IPS-NIHi11 (cell line): ENCODE measurements at regions not wholly inside any gene's neighbourhood (a gene's known extent, or its start where the extent isn't known, plus 50 kb on each side); places are given as distances from the start of the nearest gene placed in this dataset.
"Not testable (repeated sequence)": the region's sequence is repeated elsewhere in the genome, so short reads cannot be mapped to it uniquely, and the experiment has no call there.

Source experiments
- DNase-seq: peaks from one replicate; pipeline ENCODE4 v3.0.0; 2012; ENCODE audit warnings: mixed read lengths, low spot score

DNA sequence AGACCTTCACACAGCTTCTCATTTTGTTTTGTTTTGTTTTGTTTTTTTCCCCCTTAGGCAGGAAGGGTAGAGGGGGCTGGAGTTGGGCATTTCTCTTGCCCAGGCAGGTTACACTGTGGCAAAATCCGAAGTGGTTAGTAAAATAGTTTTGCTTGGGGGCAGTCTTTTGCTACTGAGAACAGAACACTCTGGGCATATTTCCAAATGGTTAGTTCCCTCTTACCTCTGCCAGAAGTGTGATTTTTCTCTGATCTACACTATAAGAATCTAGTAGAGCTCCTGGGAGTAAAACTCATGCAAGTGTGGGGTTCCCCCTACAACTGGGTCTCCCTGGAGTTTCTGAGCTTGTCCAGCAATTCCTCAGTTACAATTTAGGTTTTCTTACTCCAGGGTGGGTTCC, 61.7 kb downstream of the NPS start:
- no peak for DNase-seq

DNA sequence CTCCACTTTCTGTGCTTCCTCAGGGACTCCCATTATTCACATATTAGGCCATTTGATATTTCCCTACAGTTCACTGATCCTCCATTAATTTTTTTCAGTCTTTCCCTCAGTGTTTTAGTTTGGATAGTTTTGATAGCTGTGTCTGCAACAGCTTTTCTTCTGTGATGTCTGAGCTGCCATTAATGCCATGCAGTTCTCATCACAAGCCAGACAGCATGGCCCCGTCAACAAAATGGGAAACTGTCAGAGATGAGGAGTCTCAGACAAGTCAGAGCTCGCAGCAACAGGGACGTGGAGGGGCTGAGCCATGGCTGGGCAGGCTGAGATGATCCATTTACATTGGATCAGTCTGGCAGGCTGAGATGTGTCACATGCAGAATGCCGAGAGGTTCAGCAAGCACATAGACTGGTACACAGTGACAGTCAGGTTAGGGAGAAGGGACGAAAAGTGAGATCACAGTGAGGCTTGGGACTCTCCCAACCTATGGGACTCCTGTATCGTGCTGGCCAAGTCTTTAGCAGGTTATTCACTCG, 65.4 kb downstream of the NPS start:
- no peak for DNase-seq

DNA sequence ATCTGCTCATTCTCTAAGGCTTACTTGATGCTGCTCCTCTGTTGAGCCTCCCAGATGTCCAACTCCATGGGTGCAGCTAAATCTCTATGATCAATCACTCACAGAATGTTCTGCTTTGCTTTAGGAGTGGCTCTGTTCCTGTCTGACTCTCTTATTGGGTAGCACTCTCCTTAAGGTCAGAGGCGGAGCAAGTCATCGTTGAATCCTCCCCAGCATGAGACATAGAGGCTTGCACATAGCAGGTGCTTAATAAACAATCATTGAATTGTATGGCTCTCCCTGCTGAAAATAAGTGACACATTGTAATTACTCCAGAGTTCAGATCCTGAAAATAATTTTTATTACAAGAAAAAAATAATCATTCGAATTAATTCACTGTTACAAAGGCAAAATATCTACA, 69.7 kb downstream of the NPS start:
- DNase-seq: no peak

DNA sequence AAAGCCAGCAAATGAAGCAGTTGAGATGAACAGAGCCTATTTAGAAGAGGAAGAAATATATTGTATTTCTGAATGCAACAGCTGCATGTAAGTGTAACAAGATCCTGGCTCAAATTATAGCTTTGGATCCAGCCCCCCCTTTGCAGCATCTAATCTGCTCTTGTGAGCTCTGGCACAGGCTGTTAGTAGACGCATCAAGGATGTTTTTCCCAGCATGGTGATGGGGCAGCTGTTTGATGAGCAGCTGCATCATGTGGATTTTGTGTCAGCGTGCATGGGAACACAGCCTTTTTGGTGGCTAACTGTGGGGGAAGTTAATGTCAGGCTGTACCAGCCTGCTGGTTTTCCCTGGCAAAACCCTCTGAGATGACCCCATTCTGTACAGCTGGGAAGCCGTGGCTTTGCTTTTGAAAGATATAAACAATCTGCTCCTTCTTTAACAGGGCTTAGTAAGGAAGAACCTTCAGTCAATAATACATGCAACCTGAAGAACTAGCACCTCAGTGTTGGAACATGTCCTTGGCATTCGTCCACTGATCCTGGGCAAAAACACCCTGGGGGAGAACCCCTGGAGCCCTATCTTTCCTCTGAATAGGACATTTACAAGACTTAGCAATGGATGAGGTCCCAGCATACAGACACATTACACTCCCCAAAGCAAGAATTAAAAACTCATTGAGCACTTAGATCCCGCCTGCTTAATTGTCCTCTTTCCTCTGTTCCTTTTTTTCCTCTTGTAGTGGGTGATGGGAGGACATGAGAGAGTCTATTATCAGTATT, 70.6 kb downstream of the NPS start:
- DNase-seq: no peak

DNA sequence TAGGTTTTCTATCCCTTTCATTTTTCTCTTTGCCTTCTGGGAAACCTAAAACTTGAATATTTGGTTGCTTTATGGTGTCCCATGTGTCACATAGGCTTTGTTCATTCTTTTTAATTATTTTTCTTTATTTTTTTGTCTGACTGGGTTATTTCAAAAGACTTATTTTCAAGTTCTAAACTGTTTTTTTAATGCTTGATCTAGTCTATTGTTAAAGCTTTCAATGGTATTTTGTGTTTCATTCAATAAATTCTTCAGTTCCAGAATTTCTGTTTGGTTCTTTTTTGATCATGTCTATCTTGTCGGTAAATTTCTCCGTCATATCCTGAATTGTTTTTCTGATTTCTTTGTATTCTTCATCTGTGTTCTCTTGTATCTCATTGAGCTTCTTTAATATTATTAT, 86.8 kb downstream of the NPS start:
- DNase-seq: no peak

DNA sequence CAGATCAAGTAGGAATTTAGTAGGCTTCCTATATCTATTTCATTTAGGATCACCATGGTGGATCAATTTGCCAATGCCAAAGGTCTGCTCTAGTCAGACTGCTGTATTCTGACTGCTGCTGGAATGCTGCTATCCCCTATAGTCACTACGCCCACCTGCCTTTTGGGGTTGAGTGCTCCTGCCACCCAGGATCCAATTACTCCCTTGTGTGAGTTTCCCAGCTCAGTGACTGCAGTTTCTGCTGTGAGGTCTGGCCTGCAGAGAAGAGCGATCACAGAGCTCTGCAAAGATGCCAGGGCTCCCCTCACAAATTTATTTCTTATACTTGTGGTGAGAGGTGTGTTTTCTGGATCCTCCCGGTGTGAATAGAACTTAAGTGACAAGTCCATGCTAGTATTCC, 88.1 kb upstream of the FOXI2 start:
- no peak for DNase-seq

DNA sequence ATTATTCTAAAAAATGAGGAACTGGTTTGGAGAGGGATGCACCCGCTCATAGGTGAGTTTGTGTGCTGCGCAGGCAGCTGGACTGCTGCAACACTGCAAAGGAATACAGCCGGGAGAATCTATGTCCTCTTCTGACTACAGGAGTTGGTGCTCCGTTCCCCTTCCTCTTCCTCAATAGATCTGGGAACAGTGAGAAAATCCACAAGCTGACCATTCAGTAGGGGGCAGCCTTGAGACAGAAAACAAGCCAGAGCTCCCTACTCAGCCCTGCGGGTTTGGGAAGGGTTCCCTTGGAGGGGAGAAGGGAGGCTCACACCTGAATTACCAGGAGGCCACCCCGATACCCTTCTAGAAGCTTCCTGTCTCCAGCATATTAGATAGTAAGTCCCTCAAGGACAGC, 87.3 kb upstream of the FOXI2 start:
- peak; percentile 37 for DNase-seq

DNA sequence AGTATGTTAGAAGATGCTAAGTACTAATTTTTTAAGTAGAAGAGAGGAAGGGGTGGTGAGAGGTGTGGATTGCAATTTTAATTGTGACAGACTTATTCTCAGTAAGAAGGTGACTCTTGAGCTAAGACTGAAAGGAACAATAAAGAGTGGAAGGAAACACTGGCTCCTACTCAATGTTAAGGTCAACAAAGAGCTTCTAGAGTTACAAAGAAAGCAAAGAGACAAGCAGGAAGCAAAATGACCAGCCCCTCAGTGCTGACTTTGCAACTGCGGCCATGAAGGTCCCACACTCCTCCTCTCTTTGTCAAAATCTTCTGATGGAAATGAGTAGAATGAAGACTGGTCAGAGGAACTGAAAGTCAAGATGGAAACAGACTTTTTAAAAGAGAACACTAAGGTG, 79.9 kb upstream of the FOXI2 start:
- no peak for DNase-seq

DNA sequence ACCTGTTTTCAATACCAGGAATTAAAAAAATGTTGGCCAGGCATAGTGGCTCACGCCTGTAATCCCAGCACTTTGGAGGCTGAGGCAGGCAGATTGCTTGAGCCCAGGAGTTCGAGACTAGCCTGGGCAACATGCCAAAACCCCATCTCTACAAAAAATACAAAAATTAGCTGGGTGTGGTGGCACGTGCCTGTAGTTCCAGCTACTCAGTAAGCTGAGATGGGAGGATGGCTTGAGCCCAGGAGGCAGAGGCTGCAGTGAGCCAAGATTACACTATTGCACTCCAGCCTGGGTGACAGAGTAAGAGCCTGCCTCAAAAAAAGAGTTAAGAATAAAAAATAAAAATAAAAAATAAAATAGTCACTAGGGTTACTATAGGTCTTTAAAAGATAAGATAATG, 60.6 kb upstream of the FOXI2 start:
- DNase-seq: not testable (repeated sequence)

DNA sequence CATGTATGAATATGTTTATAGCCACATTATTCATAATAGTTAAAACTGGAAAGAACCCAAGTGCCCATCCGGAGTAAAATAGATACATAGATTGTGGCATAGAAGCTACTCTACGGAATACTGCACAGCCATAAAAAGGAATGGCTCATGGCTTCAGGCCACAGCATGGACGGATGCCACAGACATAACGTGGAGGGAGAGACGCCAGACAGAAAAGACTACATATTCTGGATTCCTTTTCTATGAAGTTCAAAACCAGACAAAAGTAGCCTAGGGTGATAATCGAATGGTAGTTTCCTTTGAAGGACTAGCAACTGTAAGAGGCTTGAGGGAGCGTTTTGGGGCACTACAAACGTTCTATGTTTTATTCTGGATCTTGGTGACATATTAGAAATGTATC, 58.9 kb upstream of the FOXI2 start:
- DNase-seq: no peak

DNA sequence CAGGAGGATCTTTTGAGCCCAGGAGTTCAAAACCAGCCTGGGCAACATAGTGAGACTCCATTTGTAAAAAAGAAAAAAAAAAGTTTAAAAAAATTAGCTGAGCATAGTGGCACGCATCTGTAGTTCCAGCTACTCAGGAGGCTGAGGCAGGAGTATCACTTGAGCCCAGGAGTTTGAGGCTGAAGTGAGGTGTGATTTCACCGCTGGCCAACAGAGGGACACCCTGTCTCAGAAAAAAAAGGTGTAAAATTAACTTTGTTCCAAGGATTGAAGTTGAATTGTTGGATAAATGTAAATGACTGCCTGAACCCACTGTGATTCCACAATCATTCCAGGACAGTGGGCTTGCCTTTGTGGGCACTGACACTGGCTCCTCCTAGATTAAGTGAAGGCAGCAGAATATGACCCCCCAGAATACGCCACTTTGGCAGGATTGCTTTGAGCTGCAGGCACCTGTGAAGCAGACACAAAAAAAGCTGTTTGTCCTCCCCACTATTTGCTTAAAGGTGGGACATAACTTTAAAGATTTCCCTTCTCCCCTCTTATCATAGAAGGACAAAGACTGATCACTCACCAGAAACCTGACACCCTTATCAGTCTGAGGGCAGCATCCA, 57.2 kb upstream of the FOXI2 start:
- DNase-seq: no peak
